Muscle layer of colon (tissue), 2 donors: ENCODE measurements at regions not wholly inside any gene's neighbourhood (a gene's known extent, or its start where the extent isn't known, plus 50 kb on each side); places are given as distances from the start of the nearest gene placed in this dataset.

ENCODE experiments used
- H3K27ac ChIP-seq: one replicate; pipeline ENCODE4 v1.7.0; 2013; ENCODE audit warnings: low read depth, mild to moderate bottlenecking, low read length, moderate library complexity
- H3K27me3 ChIP-seq, 2 donors: one replicate each; pipeline ENCODE4 v1.7.0; 2013; ENCODE audit warnings: low read length in 2 of 2, mild to moderate bottlenecking in 2 of 2; ENCODE audit not compliant: insufficient read depth in 2 of 2, control insufficient read depth in 1 of 2
- H3K36me3 ChIP-seq: one replicate; pipeline ENCODE4 v1.7.0; 2013; ENCODE audit warnings: mild to moderate bottlenecking, low read length; ENCODE audit not compliant: insufficient read depth
- H3K4me1 ChIP-seq: one replicate; pipeline ENCODE4 v1.7.0; 2013; ENCODE audit warnings: mild to moderate bottlenecking, low read length; ENCODE audit not compliant: insufficient read depth
- H3K4me3 ChIP-seq, 2 donors: one replicate each; pipeline ENCODE4 v1.7.0; 2013; ENCODE audit warnings: low read length in 2 of 2, low read depth in 1 of 2, mild to moderate bottlenecking in 1 of 2, moderate library complexity in 1 of 2
- H3K9ac ChIP-seq: one replicate; pipeline ENCODE4 v1.7.0; 2013; ENCODE audit warnings: low read length
- H3K9me3 ChIP-seq: one replicate; pipeline ENCODE4 v1.7.0; 2013; ENCODE audit warnings: mild to moderate bottlenecking, low read length
- donor health status: abdominal sarcoma.
- donor health status: Adenocarcinoma of cecum.

GRCh38 chr12:115598871-115599811 lies 678.4 kb downstream of the MED13L start:
- no peaks in the 10 kb centered on the region for H3K36me3 ChIP-seq
- H3K27me3 ChIP-seq = peaks cover 2 to 9% of the 10 kb centered on the region in 2 donors
- no peaks in the 10 kb centered on the region for H3K9me3 ChIP-seq
- no peak overlapping the region for H3K9ac ChIP-seq
- no peak overlapping the region for H3K27ac ChIP-seq
- no peak overlapping the region for H3K4me3 ChIP-seq
- no peaks in the 10 kb centered on the region for H3K4me1 ChIP-seq

GRCh38 chr12:115597157-115597712 lies 680.3 kb downstream of the MED13L start:
- no peaks in the 10 kb centered on the region for H3K9me3 ChIP-seq
- H3K36me3 ChIP-seq = no peaks in the 10 kb centered on the region
- H3K27ac ChIP-seq = no peak overlapping the region
- H3K4me3 ChIP-seq = no peak overlapping the region
- H3K27me3 ChIP-seq = peaks cover 0 to 9% of the 10 kb centered on the region in 2 donors
- no peaks in the 10 kb centered on the region for H3K4me1 ChIP-seq
- H3K9ac ChIP-seq = no peak overlapping the region

- H3K9ac ChIP-seq = no peak overlapping the region
- H3K4me1 ChIP-seq = no peaks in the 10 kb centered on the region
- no peaks in the 10 kb centered on the region for H3K9me3 ChIP-seq
- H3K36me3 ChIP-seq = no peaks in the 10 kb centered on the region
- no peaks in the 10 kb centered on the region for H3K27me3 ChIP-seq
- H3K27ac ChIP-seq = no peak overlapping the region
- no peak overlapping the region for H3K4me3 ChIP-seq
Measured at GRCh38 chr12:115588131-115588530, 689.4 kb downstream of the MED13L start.

- Histone ChIP-seq H3K9me3 (no peaks in the 10 kb centered on the region), H3K4me3 (no peak overlapping the region), H3K4me1 (no peaks in the 10 kb centered on the region), H3K27ac (no peak overlapping the region), H3K9ac (no peak overlapping the region), H3K36me3 (no peaks in the 10 kb centered on the region), H3K27me3 (no peaks in the 10 kb centered on the region)
Measured at GRCh38 chr12:115584156-115584555, 693.3 kb downstream of the MED13L start.

GRCh38 chr12:115583591-115583990 lies 693.9 kb downstream of the MED13L start:
- H3K9me3 ChIP-seq = no peaks in the 10 kb centered on the region
- no peaks in the 10 kb centered on the region for H3K27me3 ChIP-seq
- H3K4me1 ChIP-seq = no peaks in the 10 kb centered on the region
- H3K4me3 ChIP-seq = no peak overlapping the region
- H3K9ac ChIP-seq = no peak overlapping the region
- H3K27ac ChIP-seq = no peak overlapping the region
- no peaks in the 10 kb centered on the region for H3K36me3 ChIP-seq

- Histone ChIP-seq H3K9me3 (no peaks in the 10 kb centered on the region), H3K4me3 (no peak overlapping the region), H3K36me3 (no peaks in the 10 kb centered on the region), H3K4me1 (no peaks in the 10 kb centered on the region), H3K27ac (no peak overlapping the region), H3K9ac (no peak overlapping the region), H3K27me3 (no peaks in the 10 kb centered on the region)
Measured at GRCh38 chr12:115577401-115577800, 700.1 kb downstream of the MED13L start.

- H3K9me3 ChIP-seq = no peaks in the 10 kb centered on the region
- H3K27me3 ChIP-seq = no peaks in the 10 kb centered on the region
- H3K4me3 ChIP-seq = no peak overlapping the region
- no peaks in the 10 kb centered on the region for H3K36me3 ChIP-seq
- no peak overlapping the region for H3K9ac ChIP-seq
- no peaks in the 10 kb centered on the region for H3K4me1 ChIP-seq
- H3K27ac ChIP-seq = no peak overlapping the region
Measured at GRCh38 chr12:115574826-115575225, 702.7 kb downstream of the MED13L start.

- Histone ChIP-seq H3K27me3 (peaks cover 0 to 3% of the 10 kb centered on the region in 2 donors), H3K4me3 (no peak overlapping the region), H3K4me1 (no peaks in the 10 kb centered on the region), H3K36me3 (no peaks in the 10 kb centered on the region), H3K9me3 (no peaks in the 10 kb centered on the region), H3K27ac (no peak overlapping the region), H3K9ac (no peak overlapping the region)
Measured at GRCh38 chr12:115572440-115572839, 705.1 kb downstream of the MED13L start.

GRCh38 chr12:115571446-115571845 lies 706.0 kb downstream of the MED13L start:
- Histone ChIP-seq H3K9ac (no peak overlapping the region), H3K27me3 (peaks cover 0 to 3% of the 10 kb centered on the region in 2 donors), H3K4me1 (no peaks in the 10 kb centered on the region), H3K36me3 (no peaks in the 10 kb centered on the region), H3K9me3 (no peaks in the 10 kb centered on the region), H3K4me3 (no peak overlapping the region), H3K27ac (no peak overlapping the region)

- no peak overlapping the region for H3K4me3 ChIP-seq
- no peaks in the 10 kb centered on the region for H3K4me1 ChIP-seq
- no peak overlapping the region for H3K9ac ChIP-seq
- no peaks in the 10 kb centered on the region for H3K9me3 ChIP-seq
- H3K36me3 ChIP-seq = no peaks in the 10 kb centered on the region
- H3K27me3 ChIP-seq = peaks cover 0 to 3% of the 10 kb centered on the region in 2 donors
- no peak overlapping the region for H3K27ac ChIP-seq
Measured at GRCh38 chr12:115571027-115571426, 706.5 kb downstream of the MED13L start.

- no peak overlapping the region for H3K4me3 ChIP-seq
- no peaks in the 10 kb centered on the region for H3K4me1 ChIP-seq
- H3K9me3 ChIP-seq = no peaks in the 10 kb centered on the region
- no peaks in the 10 kb centered on the region for H3K36me3 ChIP-seq
- no peak overlapping the region for H3K9ac ChIP-seq
- H3K27me3 ChIP-seq = peaks cover 0 to 3% of the 10 kb centered on the region in 2 donors
- no peak overlapping the region for H3K27ac ChIP-seq
Measured at GRCh38 chr12:115570069-115570777, 707.3 kb downstream of the MED13L start.
